Transverse colon (tissue), 4 donors: ENCODE measurements at regions not wholly inside any gene's neighbourhood (a gene's known extent, or its start where the extent isn't known, plus 50 kb on each side); places are given as distances from the start of the nearest gene placed in this dataset.

ENCODE experiments used
- DNase-seq: peaks from one replicate; pipeline ENCODE4 v3.0.0-alpha.2; 2019
- H3K27ac ChIP-seq, 4 donors: fragments of 200-600 bp; sonication (generic); 2 replicates each; pipeline ENCODE4 v1.5.1; 2016 to 2018; ENCODE audit warnings: inconsistent platforms in 4 of 4
- H3K27me3 ChIP-seq: fragments of 200-600 bp; sonication (generic); 2 replicates; pipeline ENCODE4 v1.5.1; 2017; ENCODE audit warnings: inconsistent platforms
- H3K36me3 ChIP-seq, 4 donors: fragments of 200-600 bp; sonication (generic); 2 replicates each; pipeline ENCODE4 v1.5.1; 2017 to 2019; ENCODE audit warnings: inconsistent platforms in 4 of 4
- H3K4me1 ChIP-seq, 4 donors: fragments of 200-600 bp; sonication (generic); 2 replicates each; pipeline ENCODE4 v1.5.1; 2017 to 2020; ENCODE audit warnings: inconsistent platforms in 4 of 4
- H3K4me3 ChIP-seq, 4 donors: fragments of 200-600 bp; sonication (generic); 1 replicate in 1 of 4; 2 replicates in 3 of 4; pipeline versions ENCODE4 v1.5.1 to v1.6.1; 2017 to 2019; ENCODE audit warnings: inconsistent platforms in 4 of 4
- H3K9me3 ChIP-seq, 2 donors: fragments of 200-600 bp; sonication (generic); 2 replicates each; pipeline ENCODE4 v1.5.1; 2017 to 2019; ENCODE audit warnings: inconsistent platforms in 2 of 2
- CTCF ChIP-seq, 5 experiments: fragments of 200-600 bp in 3 of 5; fragments of 450-650 bp in 2 of 5; sonication (generic) in 3 of 5; IDR thresholded peaks; 1 replicate in 2 of 5; 2 replicates in 3 of 5; pipeline ENCODE4 v1.5.1; 2016 to 2017; ENCODE audit warnings: antibody characterized with exemption in 5 of 5, inconsistent platforms in 3 of 5, mild to moderate bottlenecking in 2 of 5, moderate library complexity in 1 of 5
- EP300 ChIP-seq: sonication (generic); formaldehyde crosslinking; IDR thresholded peaks from one replicate; pipeline ENCODE4 v1.6.1; 2017; ENCODE audit warnings: antibody characterized with exemption, low read depth
- POLR2A ChIP-seq: fragments of 450-650 bp; IDR thresholded peaks from one replicate; pipeline ENCODE4 v1.6.1; 2016; ENCODE audit warnings: antibody characterized with exemption, mild to moderate bottlenecking, moderate library complexity
- POLR2AphosphoS5 ChIP-seq, 3 donors: sonication (generic); formaldehyde crosslinking; IDR thresholded peaks; one replicate each; pipeline ENCODE4 v1.6.1; 2016; ENCODE audit warnings: antibody characterized with exemption in 3 of 3
- WGBS, 2 donors: methylation state at CpG; one replicate each; pipeline ENCODE4 v1.1.5; 2018; ENCODE audit warnings: low coverage in 1 of 2; 5-methylcytosine and 5-hydroxymethylcytosine counted together
- in situ Hi-C, 4 donors: fragments of 200-750 bp; cut with MboI; loops; one replicate each; pipeline versions ENCODE4 v1.15.0 to v1.15.1; 2017; ENCODE audit warnings: low sequenced_read_pairs in 3 of 4, low pct_ligation_motif_present in 1 of 4, low pct_unique_long_range_greater_than_20kb in 1 of 4
- intact Hi-C: fragments of 100-400 bp; cut with DNase I; formaldehyde crosslinking; loops from one replicate; pipeline ENCODE4 v1.15.1; 2023; ENCODE audit warnings: low total_unique reads

- Histone ChIP-seq H3K27ac (no peak overlapping the region), H3K4me3 (no peak overlapping the region), H3K4me1 (no peaks in the 10 kb centered on the region), H3K36me3 (no peaks in the 10 kb centered on the region), H3K9me3 (no peaks in the 10 kb centered on the region), H3K27me3 (no peaks in the 10 kb centered on the region)
- TF ChIP-seq POLR2A (no peak), POLR2AphosphoS5 (IDR thresholded peaks at IDR 0.05) (no peak), EP300 (no peak), CTCF (IDR thresholded peaks at IDR 0.05) (no peak)
- intact Hi-C loops (no loop called here), in situ Hi-C loops (no loop called here)
- no peak for DNase-seq
- 70 to 78% methylated on average over 2 of the region's 2 CpGs for WGBS, 2 donors
Observed at GRCh38 chr6:9388596-9388995, 953.3 kb upstream of the SLC35B3 start.

DNA sequence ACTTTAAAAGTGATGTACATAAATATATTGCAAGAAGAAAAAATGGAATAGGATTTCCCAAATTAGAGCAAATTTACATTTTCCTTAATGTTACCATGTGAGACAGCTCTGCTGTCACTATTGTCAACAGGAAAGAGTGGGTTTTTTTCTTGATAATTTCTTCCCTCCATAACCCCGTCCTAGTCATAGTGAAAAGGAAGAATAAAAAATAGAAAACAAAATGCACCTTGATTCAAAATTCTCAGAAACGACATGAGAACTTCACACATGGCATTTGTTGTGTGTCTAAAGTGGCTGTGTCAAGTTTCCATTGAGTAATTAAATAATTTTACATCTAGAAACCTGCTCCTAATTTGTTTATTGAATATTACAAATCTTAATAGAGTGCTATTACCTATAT, 945.2 kb upstream of the SLC35B3 start:
- no peaks in the 10 kb centered on the region for H3K27me3 ChIP-seq

GRCh38 chr6:9373308-9373707, 938.0 kb upstream of the SLC35B3 start:
- in situ Hi-C loops = no loop called here
- TF ChIP-seq POLR2A = no peak
- TF ChIP-seq CTCF (IDR thresholded peaks at IDR 0.05) = no peak
- TF ChIP-seq POLR2AphosphoS5 (IDR thresholded peaks at IDR 0.05) = no peak
- TF ChIP-seq EP300 = no peak
- Histone ChIP-seq H3K27me3 (no peaks in the 10 kb centered on the region), H3K36me3 (no peaks in the 10 kb centered on the region), H3K27ac (no peak overlapping the region), H3K9me3 (no peaks in the 10 kb centered on the region), H3K4me3 (no peak overlapping the region), H3K4me1 (no peaks in the 10 kb centered on the region)
- intact Hi-C loops = no loop called here
- DNase-seq = no peak

More for the DNA sequence above, 945.2 kb upstream of the SLC35B3 start:
- 39 to 58% methylated on average over 2 of the region's 2 CpGs for WGBS, 2 donors
- H3K27ac ChIP-seq = no peak overlapping the region
- intact Hi-C loops (no loop called here), in situ Hi-C loops (no loop called here)
- TF ChIP-seq EP300 (no peak), POLR2AphosphoS5 (IDR thresholded peaks at IDR 0.05) (no peak), POLR2A (no peak), CTCF (IDR thresholded peaks at IDR 0.05) (no peak)
- no peaks in the 10 kb centered on the region for H3K36me3 ChIP-seq
- no peak overlapping the region for H3K4me3 ChIP-seq
- no peaks in the 10 kb centered on the region for H3K9me3 ChIP-seq
- no peaks in the 10 kb centered on the region for H3K4me1 ChIP-seq
- DNase-seq = no peak

GRCh38 chr6:9370480-9370879, 935.1 kb upstream of the SLC35B3 start:
- DNase-seq = no peak
- no peaks in the 10 kb centered on the region for H3K36me3 ChIP-seq
- H3K4me3 ChIP-seq = no peak overlapping the region
- H3K9me3 ChIP-seq = no peaks in the 10 kb centered on the region
- intact Hi-C loops = no loop called here
- TF ChIP-seq CTCF (IDR thresholded peaks at IDR 0.05) (no peak), EP300 (no peak), POLR2AphosphoS5 (IDR thresholded peaks at IDR 0.05) (no peak), POLR2A (no peak)
- in situ Hi-C loops = no loop called here
- H3K27ac ChIP-seq = no peak overlapping the region
- H3K27me3 ChIP-seq = no peaks in the 10 kb centered on the region
- no peaks in the 10 kb centered on the region for H3K4me1 ChIP-seq
- 47 to 100% methylated on average over 1 to 2 of the region's 2 CpGs for WGBS, 2 donors
